ENCODE measurements at regions not wholly inside any gene's neighbourhood (a gene's known extent, or its start where the extent isn't known, plus 50 kb on each side); places are given as distances from the start of the nearest gene placed in this dataset.
"Not testable (repeated sequence)": the region's sequence is repeated elsewhere in the genome, so short reads cannot be mapped to it uniquely, and the experiment has no call there.

- not testable (repeated sequence) for TF ChIP-seq POLR2A, CTCF (IDR thresholded peaks at IDR 0.05)
Observed at GRCh38 chr11:49389149-49389548, 180.7 kb upstream of the FOLH1 start.

Measured in right lobe of liver (tissue), 4 donors.